GM10266 (cell line): ENCODE measurements at regions not wholly inside any gene's neighbourhood (a gene's known extent, or its start where the extent isn't known, plus 50 kb on each side); places are given as distances from the start of the nearest gene placed in this dataset.

Source experiments
- DNase-seq: peaks from one replicate; pipeline ENCODE4 v3.0.0; 2012; ENCODE audit errors: extremely low spot score
- TF ChIP-seq, protein P1 (sequence below): IDR thresholded peaks from 2 replicates; pipeline ENCODE4 v1.5.1; 2012; ENCODE audit warnings: mild to moderate bottlenecking, low read depth; ENCODE audit not compliant: control insufficient read depth, insufficient read depth; ENCODE audit errors: missing control alignments

DNA sequence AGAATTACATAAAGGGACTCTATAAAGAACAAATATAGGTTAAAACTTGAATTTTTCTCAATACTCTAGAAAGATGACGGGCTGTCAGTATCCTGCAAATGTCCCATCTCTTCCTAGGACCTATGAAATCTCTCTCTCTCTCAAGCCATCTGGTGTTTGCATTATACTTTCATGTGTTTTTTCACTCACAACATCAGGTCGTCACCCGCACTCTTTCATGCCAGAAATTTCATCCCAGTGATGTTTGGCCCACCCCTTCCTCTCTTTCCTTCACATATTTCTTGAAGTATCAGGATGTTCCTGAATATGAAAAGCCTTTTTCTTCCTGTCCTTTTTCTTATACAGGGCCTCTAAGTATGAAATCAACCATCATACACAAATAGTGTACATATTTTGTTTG is 63.3 kb upstream of the GAS1 start:
- no peak for DNase-seq
- TF ChIP-seq, protein P1, sequence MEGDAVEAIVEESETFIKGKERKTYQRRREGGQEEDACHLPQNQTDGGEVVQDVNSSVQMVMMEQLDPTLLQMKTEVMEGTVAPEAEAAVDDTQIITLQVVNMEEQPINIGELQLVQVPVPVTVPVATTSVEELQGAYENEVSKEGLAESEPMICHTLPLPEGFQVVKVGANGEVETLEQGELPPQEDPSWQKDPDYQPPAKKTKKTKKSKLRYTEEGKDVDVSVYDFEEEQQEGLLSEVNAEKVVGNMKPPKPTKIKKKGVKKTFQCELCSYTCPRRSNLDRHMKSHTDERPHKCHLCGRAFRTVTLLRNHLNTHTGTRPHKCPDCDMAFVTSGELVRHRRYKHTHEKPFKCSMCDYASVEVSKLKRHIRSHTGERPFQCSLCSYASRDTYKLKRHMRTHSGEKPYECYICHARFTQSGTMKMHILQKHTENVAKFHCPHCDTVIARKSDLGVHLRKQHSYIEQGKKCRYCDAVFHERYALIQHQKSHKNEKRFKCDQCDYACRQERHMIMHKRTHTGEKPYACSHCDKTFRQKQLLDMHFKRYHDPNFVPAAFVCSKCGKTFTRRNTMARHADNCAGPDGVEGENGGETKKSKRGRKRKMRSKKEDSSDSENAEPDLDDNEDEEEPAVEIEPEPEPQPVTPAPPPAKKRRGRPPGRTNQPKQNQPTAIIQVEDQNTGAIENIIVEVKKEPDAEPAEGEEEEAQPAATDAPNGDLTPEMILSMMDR, result no peak

DNA sequence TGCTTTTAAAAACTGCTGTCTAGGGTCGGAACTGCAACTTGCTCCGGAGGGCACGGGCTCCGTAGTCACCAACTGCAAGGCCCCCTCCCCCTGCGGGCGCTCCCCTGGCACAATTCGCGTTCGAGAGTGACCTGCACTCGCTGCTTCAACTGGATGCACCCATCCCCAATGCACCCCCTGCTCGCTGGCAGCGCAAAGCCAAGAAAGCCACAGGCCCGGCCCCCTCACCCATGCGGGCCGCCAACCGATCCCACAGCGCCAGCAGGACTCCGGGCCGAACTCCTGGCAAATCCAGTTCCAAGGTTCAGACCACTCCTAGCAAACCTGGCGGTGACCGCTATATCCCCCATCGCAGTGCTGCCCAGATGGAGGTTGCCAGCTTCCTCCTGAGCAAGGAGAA is 64.2 kb upstream of the GAS1 start:
- no peak for DNase-seq
- TF ChIP-seq, protein P1, result no peak

DNA sequence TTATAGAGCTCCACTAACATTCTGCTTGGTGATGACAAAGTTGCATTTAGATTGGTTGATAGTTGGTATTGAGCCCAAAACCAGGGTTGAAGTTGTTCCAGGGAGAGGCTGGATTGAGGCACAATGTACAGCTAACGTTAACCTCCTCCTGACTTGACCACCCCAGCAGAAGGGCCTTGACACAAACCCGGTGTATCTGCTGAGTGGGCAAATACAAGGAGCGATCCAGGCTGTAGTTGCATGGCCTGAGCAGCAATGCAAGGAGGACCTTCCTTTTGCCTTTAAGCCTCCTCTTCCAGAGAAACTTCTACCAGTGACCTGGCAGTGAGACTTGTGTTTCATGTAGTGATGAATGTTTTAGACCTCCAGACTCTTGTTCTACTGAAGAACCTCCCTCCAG is 66.2 kb upstream of the GAS1 start:
- TF ChIP-seq, protein P1, result no peak
- no peak for DNase-seq

DNA sequence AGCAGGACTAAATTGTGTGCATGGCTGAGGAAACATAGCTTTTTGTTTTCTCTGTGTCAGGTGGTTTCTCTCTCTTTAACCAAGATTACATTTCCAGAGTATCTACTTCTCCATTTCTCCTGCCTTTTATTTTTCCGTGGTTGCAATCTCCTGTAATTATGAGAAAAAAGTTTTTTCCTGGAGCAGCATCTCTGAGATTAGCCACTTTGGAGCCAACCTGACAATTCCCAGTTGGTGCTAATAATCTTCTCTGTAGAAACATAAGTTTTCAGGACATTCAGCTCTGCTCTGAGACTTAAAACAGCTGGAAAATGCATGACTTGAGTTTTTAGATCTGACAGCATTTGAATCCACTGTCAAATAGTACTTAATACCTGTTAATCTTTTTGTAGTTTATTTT is 67.1 kb upstream of the GAS1 start:
- no peak for DNase-seq
- TF ChIP-seq, protein P1, result no peak

DNA sequence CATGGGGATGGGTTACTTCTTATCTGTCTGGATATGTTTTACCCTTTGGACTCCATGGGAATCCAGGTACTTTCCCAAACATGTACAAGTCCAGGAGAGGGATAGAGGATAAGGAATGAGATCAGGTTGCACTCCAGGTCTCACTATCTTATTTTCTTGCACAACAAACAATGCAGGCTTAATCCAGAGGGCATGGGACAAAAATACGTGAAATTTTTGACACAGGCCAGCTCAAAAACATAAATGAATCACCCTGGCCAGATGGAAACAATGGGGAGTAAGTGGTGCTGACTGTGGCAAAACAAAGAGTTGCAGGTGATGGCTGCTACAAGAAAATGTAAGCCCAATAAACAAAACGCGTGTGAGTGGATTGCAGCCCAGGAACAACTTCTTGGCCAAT is 69.4 kb upstream of the GAS1 start:
- no peak for DNase-seq
- TF ChIP-seq, protein P1, result no peak

DNA sequence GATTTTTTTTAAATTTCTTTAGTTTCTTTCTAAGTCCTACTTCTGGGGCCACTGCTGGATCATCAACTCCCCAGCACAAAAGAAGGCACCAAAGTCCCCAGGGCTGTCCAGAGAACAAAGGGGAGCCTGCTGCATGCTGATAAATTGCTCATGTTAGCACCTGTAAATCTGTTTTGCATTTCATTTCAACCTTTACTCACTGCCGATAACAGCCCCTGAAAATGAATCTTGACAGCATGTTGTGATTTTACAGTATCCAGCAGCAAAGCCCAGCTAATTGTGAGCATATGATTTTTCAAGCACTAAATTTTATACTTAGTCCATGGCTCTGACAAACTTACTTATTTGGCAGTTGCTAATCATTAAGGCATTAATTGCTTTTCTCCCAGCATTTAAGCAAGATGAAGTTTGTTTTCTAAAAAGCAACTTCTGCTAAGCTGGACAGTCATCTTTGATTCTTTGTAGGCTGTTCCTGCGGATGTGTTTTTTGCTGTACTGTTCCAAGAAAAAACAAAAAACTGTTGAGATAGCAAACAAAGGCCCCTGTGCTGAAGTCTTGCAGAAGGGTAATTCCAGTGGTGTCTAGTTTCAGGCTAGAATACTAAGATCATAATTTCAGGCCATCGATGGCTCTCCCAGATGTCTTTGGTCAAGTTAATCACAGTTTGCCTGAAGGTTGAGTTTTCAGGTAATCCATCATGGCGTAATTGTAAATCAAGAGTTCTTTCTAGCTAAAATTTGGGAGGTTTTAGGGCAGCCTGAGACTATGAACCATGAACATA is 73.1 kb upstream of the GAS1 start:
- TF ChIP-seq, protein P1, result no peak
- no peak for DNase-seq

DNA sequence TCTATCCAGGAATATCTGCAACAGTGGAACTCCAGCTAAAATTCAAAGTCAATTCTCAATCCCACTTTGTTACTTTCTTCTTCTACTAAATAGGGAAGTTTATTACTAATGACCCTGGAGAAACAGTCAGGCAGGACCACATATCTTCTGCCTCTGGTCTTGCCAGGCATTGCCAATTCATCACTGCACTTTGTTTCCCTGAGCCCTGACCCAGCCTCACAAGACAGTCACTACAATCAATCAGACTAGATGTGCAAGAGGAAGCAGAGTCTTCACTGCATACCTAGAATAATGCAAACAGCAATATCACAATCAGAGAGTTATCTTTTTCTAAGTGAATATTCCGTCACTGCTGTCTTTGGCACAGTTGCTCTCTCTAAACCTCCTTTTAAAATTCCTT is 74.9 kb upstream of the GAS1 start:
- TF ChIP-seq, protein P1, result no peak

More for the DNA sequence above, 74.9 kb upstream of the GAS1 start:
- DNase-seq, result no peak
